Astrocyte (in vitro differentiated cells and primary cell): ENCODE measurements at regions not wholly inside any gene's neighbourhood (a gene's known extent, or its start where the extent isn't known, plus 50 kb on each side); places are given as distances from the start of the nearest gene placed in this dataset.

ENCODE experiments used
- DNase-seq: peaks from one replicate; pipeline ENCODE4 v3.0.0-alpha.2; 2010; ENCODE audit warnings: low read depth
- FAIRE-seq: peaks from 2 replicates; lab custom pipeline; 2011; peaks lifted over from hg19 to GRCh38; lab: Jason Lieb, UNC
- H2AFZ ChIP-seq: 2 replicates; pipeline ENCODE4 v1.6.0; 2012; ENCODE audit warnings: low read depth, low read length, inconsistent platforms
- H3K27ac ChIP-seq: 2 replicates; pipeline ENCODE4 v1.5.1; 2011; ENCODE audit warnings: low read depth, low read length, inconsistent platforms
- H3K27me3 ChIP-seq: 2 replicates; pipeline ENCODE4 v1.6.0; 2011; ENCODE audit warnings: low read length, inconsistent platforms; ENCODE audit not compliant: insufficient read depth
- H3K36me3 ChIP-seq: 2 replicates; pipeline ENCODE4 v1.5.1; 2011; ENCODE audit warnings: low read length, inconsistent platforms; ENCODE audit not compliant: insufficient read depth
- H3K4me1 ChIP-seq: 2 replicates; pipeline ENCODE4 v1.5.1; 2011; ENCODE audit warnings: low read length, inconsistent platforms; ENCODE audit not compliant: insufficient read depth
- H3K4me2 ChIP-seq: 2 replicates; pipeline ENCODE4 v1.6.0; 2012; ENCODE audit warnings: low read length, inconsistent platforms
- H3K4me3 ChIP-seq: 2 replicates; pipeline ENCODE4 v1.5.1; 2011; ENCODE audit warnings: low read depth, mild to moderate bottlenecking, low read length, inconsistent platforms; ENCODE audit not compliant: insufficient read depth
- H3K79me2 ChIP-seq: 2 replicates; pipeline ENCODE4 v1.6.0; 2012; ENCODE audit warnings: mild to moderate bottlenecking, low read length, inconsistent platforms; ENCODE audit not compliant: insufficient read depth
- H3K9ac ChIP-seq: 2 replicates; pipeline ENCODE4 v1.6.0; 2012; ENCODE audit warnings: mild to moderate bottlenecking, low read length, inconsistent platforms
- H3K9me3 ChIP-seq: 2 replicates; pipeline ENCODE4 v1.5.1; 2012; ENCODE audit warnings: low read depth, mild to moderate bottlenecking, low read length, inconsistent platforms; ENCODE audit not compliant: insufficient read depth
- H4K20me1 ChIP-seq: 2 replicates; pipeline ENCODE4 v1.6.0; 2012; ENCODE audit warnings: low read length, inconsistent platforms; ENCODE audit not compliant: insufficient read depth
- H3K27ac Mint-ChIP-seq: one replicate; pipeline ENCODE4 v1.8.0; 2021; ENCODE audit warnings: mild to moderate bottlenecking, mixed read lengths; ENCODE audit not compliant: unreplicated experiment
- H3K27me3 Mint-ChIP-seq: one replicate; pipeline ENCODE4 v1.8.0; 2021; ENCODE audit warnings: low read depth, mixed read lengths; ENCODE audit not compliant: unreplicated experiment
- H3K36me3 Mint-ChIP-seq: one replicate; pipeline ENCODE4 v1.8.0; 2021; ENCODE audit warnings: low read depth, mixed read lengths; ENCODE audit not compliant: unreplicated experiment
- H3K4me1 Mint-ChIP-seq: one replicate; pipeline ENCODE4 v1.8.0; 2021; ENCODE audit warnings: low read depth, mixed read lengths; ENCODE audit not compliant: unreplicated experiment
- H3K4me3 Mint-ChIP-seq: one replicate; pipeline ENCODE4 v1.8.0; 2021; ENCODE audit warnings: mild to moderate bottlenecking, moderate library complexity, mixed read lengths; ENCODE audit not compliant: unreplicated experiment
- H3K9me3 Mint-ChIP-seq: one replicate; pipeline ENCODE4 v1.8.0; 2021; ENCODE audit warnings: mild to moderate bottlenecking, mixed read lengths; ENCODE audit not compliant: unreplicated experiment
- CTCF ChIP-seq: IDR thresholded peaks from 2 replicates; pipeline ENCODE4 v1.5.1; 2011; ENCODE audit warnings: low read depth, mild to moderate bottlenecking, inconsistent platforms, low read length, moderate library complexity; ENCODE audit not compliant: insufficient read depth
- EZH2 ChIP-seq: IDR thresholded peaks from 2 replicates; pipeline ENCODE4 v1.6.1; 2012; ENCODE audit warnings: mild to moderate bottlenecking, low read length, inconsistent platforms; ENCODE audit not compliant: insufficient read depth

DNA sequence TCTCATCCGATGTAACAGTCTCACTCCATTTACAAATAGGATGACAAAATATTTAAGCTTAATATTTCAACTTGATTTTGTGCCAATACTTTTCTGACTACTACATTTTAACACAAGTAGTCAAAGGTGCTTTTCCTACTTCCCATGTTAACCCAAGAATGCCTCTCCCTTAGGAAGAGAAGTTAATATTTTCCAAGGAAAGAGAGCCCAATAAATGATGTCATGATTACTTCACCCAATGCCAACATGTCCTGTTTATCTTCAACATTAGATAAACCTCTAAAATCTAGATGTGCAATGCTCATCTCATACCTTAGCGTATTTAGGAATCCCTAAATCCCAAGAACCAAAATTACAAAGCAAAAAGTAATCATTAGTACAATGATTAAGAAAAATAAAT is 156.7 kb upstream of the TENT5A start:
- Histone ChIP-seq H2AFZ (no peak overlapping the region), H3K4me1 (no peaks in the 10 kb centered on the region), H3K27ac (no peak overlapping the region), H3K4me3 (no peak overlapping the region), H3K36me3 (no peaks in the 10 kb centered on the region), H3K9ac (no peak overlapping the region), H3K79me2 (no peaks in the 10 kb centered on the region), H4K20me1 (no peaks in the 10 kb centered on the region), H3K4me2 (no peak overlapping the region), H3K27me3 (no peaks in the 10 kb centered on the region), H3K9me3 (no peaks in the 10 kb centered on the region)
- peaks cover 2% of the 10 kb centered on the region for H3K9me3 Mint-ChIP-seq
- H3K4me3 Mint-ChIP-seq: no peak overlapping the region
- DNase-seq (no peak), FAIRE-seq (no peak)
- no peaks in the 10 kb centered on the region for H3K36me3 Mint-ChIP-seq
- TF ChIP-seq EZH2 (no peak), CTCF (no peak)
- H3K27ac Mint-ChIP-seq: no peak overlapping the region
- peaks cover 7% of the 10 kb centered on the region for H3K4me1 Mint-ChIP-seq
- no peaks in the 10 kb centered on the region for H3K27me3 Mint-ChIP-seq

GRCh38 chr6:81906709-81907204 is 154.3 kb upstream of the TENT5A start:
- H3K4me3 ChIP-seq: no peak overlapping the region
- H3K79me2 ChIP-seq: no peaks in the 10 kb centered on the region
- TF ChIP-seq EZH2: no peak
- no peak for TF ChIP-seq CTCF
- Mint-ChIP-seq H3K36me3 (no peaks in the 10 kb centered on the region), H3K27ac (no peak overlapping the region), H3K9me3 (peaks cover 15% of the 10 kb centered on the region), H3K27me3 (no peaks in the 10 kb centered on the region), H3K4me3 (no peak overlapping the region), H3K4me1 (peaks cover 7% of the 10 kb centered on the region)
- no peaks in the 10 kb centered on the region for H4K20me1 ChIP-seq
- H3K27ac ChIP-seq: no peak overlapping the region
- DNase-seq (no peak), FAIRE-seq (no peak)
- no peaks in the 10 kb centered on the region for H3K9me3 ChIP-seq
- no peak overlapping the region for H3K9ac ChIP-seq
- no peak overlapping the region for H3K4me2 ChIP-seq
- no peaks in the 10 kb centered on the region for H3K4me1 ChIP-seq
- no peaks in the 10 kb centered on the region for H3K36me3 ChIP-seq
- H2AFZ ChIP-seq: no peak overlapping the region
- no peaks in the 10 kb centered on the region for H3K27me3 ChIP-seq

- no peak for DNase-seq
- Histone ChIP-seq H4K20me1 (no peaks in the 10 kb centered on the region), H3K4me1 (no peaks in the 10 kb centered on the region), H3K4me2 (no peak overlapping the region), H3K79me2 (no peaks in the 10 kb centered on the region), H3K4me3 (no peak overlapping the region), H2AFZ (no peak overlapping the region), H3K9ac (no peak overlapping the region), H3K9me3 (no peaks in the 10 kb centered on the region), H3K27me3 (no peaks in the 10 kb centered on the region), H3K36me3 (no peaks in the 10 kb centered on the region), H3K27ac (no peak overlapping the region)
- H3K27me3 Mint-ChIP-seq: no peaks in the 10 kb centered on the region
- peaks cover 7% of the 10 kb centered on the region for H3K4me1 Mint-ChIP-seq
- TF ChIP-seq EZH2: no peak
- TF ChIP-seq CTCF: no peak
- FAIRE-seq: no peak
- no peaks in the 10 kb centered on the region for H3K36me3 Mint-ChIP-seq
- H3K9me3 Mint-ChIP-seq: peaks cover 15% of the 10 kb centered on the region
- H3K27ac Mint-ChIP-seq: no peak overlapping the region
- no peak overlapping the region for H3K4me3 Mint-ChIP-seq
Measured at GRCh38 chr6:81906041-81906440, 153.6 kb upstream of the TENT5A start.
